Transverse colon (tissue), 4 donors: ENCODE measurements at regions not wholly inside any gene's neighbourhood (a gene's known extent, or its start where the extent isn't known, plus 50 kb on each side); places are given as distances from the start of the nearest gene placed in this dataset.

ENCODE experiments used
- DNase-seq: peaks from one replicate; pipeline ENCODE4 v3.0.0-alpha.2; 2019
- H3K27ac ChIP-seq, 4 donors: fragments of 200-600 bp; sonication (generic); 2 replicates each; pipeline ENCODE4 v1.5.1; 2016 to 2018; ENCODE audit warnings: inconsistent platforms in 4 of 4
- H3K27me3 ChIP-seq: fragments of 200-600 bp; sonication (generic); 2 replicates; pipeline ENCODE4 v1.5.1; 2017; ENCODE audit warnings: inconsistent platforms
- H3K36me3 ChIP-seq, 4 donors: fragments of 200-600 bp; sonication (generic); 2 replicates each; pipeline ENCODE4 v1.5.1; 2017 to 2019; ENCODE audit warnings: inconsistent platforms in 4 of 4
- H3K4me1 ChIP-seq, 4 donors: fragments of 200-600 bp; sonication (generic); 2 replicates each; pipeline ENCODE4 v1.5.1; 2017 to 2020; ENCODE audit warnings: inconsistent platforms in 4 of 4
- H3K4me3 ChIP-seq, 4 donors: fragments of 200-600 bp; sonication (generic); 1 replicate in 1 of 4; 2 replicates in 3 of 4; pipeline versions ENCODE4 v1.5.1 to v1.6.1; 2017 to 2019; ENCODE audit warnings: inconsistent platforms in 4 of 4
- H3K9me3 ChIP-seq, 2 donors: fragments of 200-600 bp; sonication (generic); 2 replicates each; pipeline ENCODE4 v1.5.1; 2017 to 2019; ENCODE audit warnings: inconsistent platforms in 2 of 2
- CTCF ChIP-seq, 5 experiments: fragments of 200-600 bp in 3 of 5; fragments of 450-650 bp in 2 of 5; sonication (generic) in 3 of 5; IDR thresholded peaks; 1 replicate in 2 of 5; 2 replicates in 3 of 5; pipeline ENCODE4 v1.5.1; 2016 to 2017; ENCODE audit warnings: antibody characterized with exemption in 5 of 5, inconsistent platforms in 3 of 5, mild to moderate bottlenecking in 2 of 5, moderate library complexity in 1 of 5
- EP300 ChIP-seq: sonication (generic); formaldehyde crosslinking; IDR thresholded peaks from one replicate; pipeline ENCODE4 v1.6.1; 2017; ENCODE audit warnings: antibody characterized with exemption, low read depth
- POLR2A ChIP-seq: fragments of 450-650 bp; IDR thresholded peaks from one replicate; pipeline ENCODE4 v1.6.1; 2016; ENCODE audit warnings: antibody characterized with exemption, mild to moderate bottlenecking, moderate library complexity
- POLR2AphosphoS5 ChIP-seq, 3 donors: sonication (generic); formaldehyde crosslinking; IDR thresholded peaks; one replicate each; pipeline ENCODE4 v1.6.1; 2016; ENCODE audit warnings: antibody characterized with exemption in 3 of 3
- WGBS, 2 donors: methylation state at CpG; one replicate each; pipeline ENCODE4 v1.1.5; 2018; ENCODE audit warnings: low coverage in 1 of 2; 5-methylcytosine and 5-hydroxymethylcytosine counted together
- in situ Hi-C, 4 donors: fragments of 200-750 bp; cut with MboI; loops; one replicate each; pipeline versions ENCODE4 v1.15.0 to v1.15.1; 2017; ENCODE audit warnings: low sequenced_read_pairs in 3 of 4, low pct_ligation_motif_present in 1 of 4, low pct_unique_long_range_greater_than_20kb in 1 of 4
- intact Hi-C: fragments of 100-400 bp; cut with DNase I; formaldehyde crosslinking; loops from one replicate; pipeline ENCODE4 v1.15.1; 2023; ENCODE audit warnings: low total_unique reads

- Histone ChIP-seq H3K27me3 (no peaks in the 10 kb centered on the region), H3K9me3 (no peaks in the 10 kb centered on the region), H3K4me3 (no peak overlapping the region), H3K4me1 (peaks cover 8 to 18% (median 15%) of the 10 kb centered on the region in 4 donors), H3K27ac (no peak overlapping the region), H3K36me3 (no peaks in the 10 kb centered on the region)
- intact Hi-C loops: no loop called here
- DNase-seq: no peak
- in situ Hi-C loops: no loop called here
- TF ChIP-seq POLR2A (no peak), POLR2AphosphoS5 (IDR thresholded peaks at IDR 0.05) (no peak), CTCF (IDR thresholded peaks at IDR 0.05) (no peak), EP300 (no peak)
- 75 to 79% methylated on average over 8 of the region's 8 CpGs for WGBS, 2 donors
Measured at GRCh38 chr6:11322252-11322885, 89.9 kb upstream of the NEDD9 start.

GRCh38 chr6:11320914-11321597, 88.6 kb upstream of the NEDD9 start:
- Histone ChIP-seq H3K9me3 (no peaks in the 10 kb centered on the region), H3K27me3 (no peaks in the 10 kb centered on the region), H3K4me1 (peaks cover 8 to 20% (median 16%) of the 10 kb centered on the region in 4 donors), H3K36me3 (no peaks in the 10 kb centered on the region), H3K4me3 (no peak overlapping the region), H3K27ac (no peak overlapping the region)
- WGBS, 2 donors: 68 to 91% methylated on average over 9 of the region's 9 CpGs
- intact Hi-C loops (no loop called here), in situ Hi-C loops (no loop called here)
- DNase-seq: no peak
- TF ChIP-seq EP300 (no peak), POLR2A (no peak), CTCF (IDR thresholded peaks at IDR 0.05) (no peak), POLR2AphosphoS5 (IDR thresholded peaks at IDR 0.05) (no peak)

- no peak for DNase-seq
- intact Hi-C loops (no loop called here), in situ Hi-C loops (no loop called here)
- H3K36me3 ChIP-seq: no peaks in the 10 kb centered on the region
- 62 to 70% methylated on average over 6 to 9 of the region's 9 CpGs for WGBS, 2 donors
- H3K27me3 ChIP-seq: no peaks in the 10 kb centered on the region
- H3K27ac ChIP-seq: peak overlapping the region; percentile 46 to 72 (median 62)
- no peak for TF ChIP-seq POLR2A
- no peak for TF ChIP-seq CTCF (IDR thresholded peaks at IDR 0.05)
- no peak for TF ChIP-seq EP300
- TF ChIP-seq POLR2AphosphoS5 (IDR thresholded peaks at IDR 0.05): no peak
- no peak overlapping the region for H3K4me3 ChIP-seq
- H3K4me1 ChIP-seq: peaks cover 8 to 28% (median 16%) of the 10 kb centered on the region in 4 donors
- no peaks in the 10 kb centered on the region for H3K9me3 ChIP-seq
Measured at GRCh38 chr6:11318835-11319813, 86.7 kb upstream of the NEDD9 start.
